DMS53 treated with DMSO at 0.1 percent for 48 hours (cell line): ENCODE measurements at regions not wholly inside any gene's neighbourhood (a gene's known extent, or its start where the extent isn't known, plus 50 kb on each side); places are given as distances from the start of the nearest gene placed in this dataset.
"Not testable (repeated sequence)": the region's sequence is repeated elsewhere in the genome, so short reads cannot be mapped to it uniquely, and the experiment has no call there.

Source experiments
- DNase-seq: peaks from one replicate; lab custom pipeline; 2025; ENCODE audit not compliant: unreplicated experiment; lab: John Stamatoyannopoulos, UW

- no peak for DNase-seq
These were observed 194.6 kb upstream of the EYA4 start for GRCh38 chr6:133046576-133046975.

- DNase-seq, result no peak
These were observed 194.0 kb upstream of the EYA4 start for GRCh38 chr6:133047065-133047665.

- no peak for DNase-seq
These were observed 193.5 kb upstream of the EYA4 start for GRCh38 chr6:133047706-133048105.

- no peak for DNase-seq
These were observed 189.9 kb upstream of the EYA4 start for GRCh38 chr6:133051240-133051639.

GRCh38 chr6:133052465-133052864 lies 188.7 kb upstream of the EYA4 start:
- DNase-seq, result no peak

- DNase-seq, result no peak
These were observed 185.7 kb upstream of the EYA4 start for GRCh38 chr6:133055441-133055966.

GRCh38 chr6:133057352-133057751 lies 183.8 kb upstream of the EYA4 start:
- DNase-seq, result no peak

- DNase-seq, result no peak
These were observed 179.1 kb upstream of the EYA4 start for GRCh38 chr6:133062077-133062476.

GRCh38 chr6:133062696-133063306 lies 178.4 kb upstream of the EYA4 start:
- no peak for DNase-seq

- no peak for DNase-seq
These were observed 173.2 kb upstream of the EYA4 start for GRCh38 chr6:133067960-133068359.

GRCh38 chr6:133070410-133071043 lies 170.6 kb upstream of the EYA4 start:
- DNase-seq, result no peak

GRCh38 chr6:133079901-133080300 lies 161.3 kb upstream of the EYA4 start:
- no peak for DNase-seq

GRCh38 chr6:133083248-133083967 lies 157.7 kb upstream of the EYA4 start:
- DNase-seq, result peak; percentile 11

- DNase-seq, result no peak
These were observed 155.7 kb upstream of the EYA4 start for GRCh38 chr6:133085471-133085870.

- no peak for DNase-seq
These were observed 155.3 kb upstream of the EYA4 start for GRCh38 chr6:133085896-133086295.

- DNase-seq, result no peak
These were observed 152.0 kb upstream of the EYA4 start for GRCh38 chr6:133088931-133089695.

- DNase-seq, result no peak
These were observed 149.0 kb upstream of the EYA4 start for GRCh38 chr6:133092199-133092598.

GRCh38 chr6:133092771-133093170 lies 148.4 kb upstream of the EYA4 start:
- no peak for DNase-seq

- not testable (repeated sequence) for DNase-seq
These were observed 147.9 kb upstream of the EYA4 start for GRCh38 chr6:133093211-133093610.

GRCh38 chr6:133093956-133094355 lies 147.2 kb upstream of the EYA4 start:
- DNase-seq, result no peak

GRCh38 chr6:133097208-133097607 lies 143.9 kb upstream of the EYA4 start:
- no peak for DNase-seq
